ENCODE measurements at regions not wholly inside any gene's neighbourhood (a gene's known extent, or its start where the extent isn't known, plus 50 kb on each side); places are given as distances from the start of the nearest gene placed in this dataset.

DNA sequence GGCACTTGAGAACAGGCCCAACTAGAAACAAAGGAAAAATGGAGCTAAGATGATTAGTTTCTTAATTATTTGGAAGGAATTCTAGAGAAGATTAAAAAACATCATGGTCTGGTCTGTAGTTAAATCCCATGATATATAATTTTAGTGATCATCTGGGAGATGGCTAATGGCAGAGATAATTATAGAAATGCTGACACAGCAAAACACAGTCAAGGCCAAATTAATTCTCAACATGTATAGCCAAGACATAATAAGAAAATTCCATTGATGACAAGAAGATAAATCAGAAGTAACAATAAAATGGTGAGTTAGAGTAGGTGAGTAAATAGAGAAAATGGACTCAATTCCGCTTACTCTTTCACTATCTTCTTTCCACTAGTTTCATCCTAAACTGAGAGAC, 59.2 kb upstream of the ITGA4 start (continued):
- TF ChIP-seq, protein P1, sequence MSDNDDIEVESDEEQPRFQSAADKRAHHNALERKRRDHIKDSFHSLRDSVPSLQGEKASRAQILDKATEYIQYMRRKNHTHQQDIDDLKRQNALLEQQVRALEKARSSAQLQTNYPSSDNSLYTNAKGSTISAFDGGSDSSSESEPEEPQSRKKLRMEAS (IDR thresholded peaks at IDR 0.05): no peak
- TF ChIP-seq YY1 (IDR thresholded peaks at IDR 0.05; ENCODE audit: extremely low read depth, insufficient replicate concordance, low read depth, low read length): no peak
- no peak for TF ChIP-seq CEBPB (IDR thresholded peaks at IDR 0.05; ENCODE audit: low read depth)
- no peak for TF ChIP-seq POLR2AphosphoS5 (IDR thresholded peaks at IDR 0.05; ENCODE audit: low read depth, low read length)
- no peak for TF ChIP-seq CBX3 (IDR thresholded peaks at IDR 0.05; ENCODE audit: low read depth)

DNA sequence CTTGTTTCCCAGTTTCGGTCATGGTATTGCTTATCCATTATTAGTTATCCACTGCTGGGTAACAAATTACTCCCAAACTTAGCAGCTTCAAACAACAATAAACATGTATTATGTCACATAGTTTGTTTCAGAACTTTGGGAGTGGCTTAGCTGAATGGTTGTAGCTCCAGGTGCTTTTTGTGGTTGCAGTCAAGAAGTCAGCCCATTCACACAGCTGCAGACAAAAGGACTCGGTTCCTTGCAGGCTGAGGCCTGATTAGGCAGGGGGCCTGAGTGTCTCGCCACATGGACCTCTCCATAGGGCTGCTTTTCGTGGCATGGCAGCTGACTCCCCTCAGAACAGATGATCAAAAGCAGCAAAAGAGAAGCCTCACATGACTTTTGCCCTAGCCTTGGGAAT, 58.2 kb upstream of the ITGA4 start:
- ChIA-PET POLR2A (no interaction called here), CTCF (no interaction called here)

More for the DNA sequence above, 58.2 kb upstream of the ITGA4 start:
- TF ChIP-seq POLR2A (IDR thresholded peaks at IDR 0.05; ENCODE audit: borderline replicate concordance, extremely low read depth, insufficient read depth, insufficient read length) (no peak), POLR2AphosphoS5 (IDR thresholded peaks at IDR 0.05; ENCODE audit: low read depth, low read length) (no peak), EZH2phosphoT487 (IDR thresholded peaks at IDR 0.05; ENCODE audit: borderline replicate concordance) (no peak), EGR1 (IDR thresholded peaks at IDR 0.05; ENCODE audit: low read depth) (no peak), RAD21 (IDR thresholded peaks at IDR 0.05; ENCODE audit: low read depth) (no peak), ZNF274 (IDR thresholded peaks at IDR 0.05; ENCODE audit: low read depth, low read length) (no peak), CBX3 (IDR thresholded peaks at IDR 0.05; ENCODE audit: low read depth) (no peak), SP1 (IDR thresholded peaks at IDR 0.05; ENCODE audit: low read depth) (no peak)
- TF ChIP-seq, protein P2, sequence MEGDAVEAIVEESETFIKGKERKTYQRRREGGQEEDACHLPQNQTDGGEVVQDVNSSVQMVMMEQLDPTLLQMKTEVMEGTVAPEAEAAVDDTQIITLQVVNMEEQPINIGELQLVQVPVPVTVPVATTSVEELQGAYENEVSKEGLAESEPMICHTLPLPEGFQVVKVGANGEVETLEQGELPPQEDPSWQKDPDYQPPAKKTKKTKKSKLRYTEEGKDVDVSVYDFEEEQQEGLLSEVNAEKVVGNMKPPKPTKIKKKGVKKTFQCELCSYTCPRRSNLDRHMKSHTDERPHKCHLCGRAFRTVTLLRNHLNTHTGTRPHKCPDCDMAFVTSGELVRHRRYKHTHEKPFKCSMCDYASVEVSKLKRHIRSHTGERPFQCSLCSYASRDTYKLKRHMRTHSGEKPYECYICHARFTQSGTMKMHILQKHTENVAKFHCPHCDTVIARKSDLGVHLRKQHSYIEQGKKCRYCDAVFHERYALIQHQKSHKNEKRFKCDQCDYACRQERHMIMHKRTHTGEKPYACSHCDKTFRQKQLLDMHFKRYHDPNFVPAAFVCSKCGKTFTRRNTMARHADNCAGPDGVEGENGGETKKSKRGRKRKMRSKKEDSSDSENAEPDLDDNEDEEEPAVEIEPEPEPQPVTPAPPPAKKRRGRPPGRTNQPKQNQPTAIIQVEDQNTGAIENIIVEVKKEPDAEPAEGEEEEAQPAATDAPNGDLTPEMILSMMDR (IDR thresholded peaks at IDR 0.05 in 2 of 3, conservative IDR thresholded peaks at IDR 0.05 in 1 of 3; ENCODE audit: borderline replicate concordance in 1 of 3, insufficient read depth in 1 of 3, low read depth in 2 of 3, low read length in 2 of 3): no peak
- TF ChIP-seq, protein P3, sequence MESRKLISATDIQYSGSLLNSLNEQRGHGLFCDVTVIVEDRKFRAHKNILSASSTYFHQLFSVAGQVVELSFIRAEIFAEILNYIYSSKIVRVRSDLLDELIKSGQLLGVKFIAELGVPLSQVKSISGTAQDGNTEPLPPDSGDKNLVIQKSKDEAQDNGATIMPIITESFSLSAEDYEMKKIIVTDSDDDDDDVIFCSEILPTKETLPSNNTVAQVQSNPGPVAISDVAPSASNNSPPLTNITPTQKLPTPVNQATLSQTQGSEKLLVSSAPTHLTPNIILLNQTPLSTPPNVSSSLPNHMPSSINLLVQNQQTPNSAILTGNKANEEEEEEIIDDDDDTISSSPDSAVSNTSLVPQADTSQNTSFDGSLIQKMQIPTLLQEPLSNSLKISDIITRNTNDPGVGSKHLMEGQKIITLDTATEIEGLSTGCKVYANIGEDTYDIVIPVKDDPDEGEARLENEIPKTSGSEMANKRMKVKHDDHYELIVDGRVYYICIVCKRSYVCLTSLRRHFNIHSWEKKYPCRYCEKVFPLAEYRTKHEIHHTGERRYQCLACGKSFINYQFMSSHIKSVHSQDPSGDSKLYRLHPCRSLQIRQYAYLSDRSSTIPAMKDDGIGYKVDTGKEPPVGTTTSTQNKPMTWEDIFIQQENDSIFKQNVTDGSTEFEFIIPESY (IDR thresholded peaks at IDR 0.05; ENCODE audit: extremely low read depth, insufficient replicate concordance, low read length): no peak
- H3K4me3 ChIP-seq (replicated peaks in 1 of 2; ENCODE audit: low read depth in 1 of 2, low read length in 2 of 2): no peak overlapping the region
- no peaks in the 10 kb centered on the region for H4K20me1 ChIP-seq (ENCODE audit: insufficient read depth)
- no TSS peak for BruUV-seq (replicated peaks)
- no peaks in the 10 kb centered on the region for H3K9me2 ChIP-seq (ENCODE audit: insufficient read depth)
- H3K4me2 ChIP-seq (ENCODE audit: low read length): no peak overlapping the region
- H3K79me2 ChIP-seq (ENCODE audit: insufficient read depth, low read length): no peaks in the 10 kb centered on the region
- no peaks in the 10 kb centered on the region for H3K4me1 ChIP-seq (ENCODE audit: control insufficient read depth in 1 of 2, insufficient read depth in 2 of 2, low read length in 2 of 2)
- H3K9ac ChIP-seq (ENCODE audit: low read length): no peak overlapping the region
- intact Hi-C loops (cut with micrococcal nuclease): no loop called here
- no peaks in the 10 kb centered on the region for H3K36me3 ChIP-seq (ENCODE audit: control insufficient read depth in 1 of 2, insufficient read depth in 2 of 2, low read length in 2 of 2)
- no peak overlapping the region for H3K27ac ChIP-seq (ENCODE audit: low read depth, low read length)
- H3K9me3 ChIP-seq (ENCODE audit: control insufficient read depth in 1 of 2, insufficient read depth in 1 of 2, low read depth in 1 of 2, low read length in 2 of 2): no peaks in the 10 kb centered on the region
- H3K27me3 ChIP-seq (ENCODE audit: insufficient read depth, low read length): no peaks in the 10 kb centered on the region
- H2AFZ ChIP-seq (ENCODE audit: low read depth, low read length, poor library complexity, severe bottlenecking): no peak overlapping the region
- no peak for DNase-seq (ENCODE audit: low read depth, low spot score)
- RAD21 ChIA-PET (ENCODE audit: low non-redundant PET in 1 of 2, low total read pairs in 2 of 2, uncharacterized antibody in 2 of 2, unreplicated experiment in 2 of 2): no interaction called here
- ATAC-seq: no peak

All from HCT116 (cell line).